IMR-90 (cell line): ENCODE measurements at regions not wholly inside any gene's neighbourhood (a gene's known extent, or its start where the extent isn't known, plus 50 kb on each side); places are given as distances from the start of the nearest gene placed in this dataset.

Experiments
- ATAC-seq: fragments of 200-7000 bp; cut with Tn5 transposase; 2 replicates; pipeline ENCODE4 v1.9.1; 2020; ENCODE audit warnings: low read depth, mild to moderate bottlenecking, moderate library complexity
- BruUV-seq: library from RNA; stranded (reverse); fragments of 400-500 nt; replicated peaks from 2 replicates; lab custom pipeline; 2021; lab: Mats Ljungman, UMichigan
- CTCF ChIA-PET: fragments of 300-600 bp; formaldehyde crosslinking; extraction: SDS; loops from one replicate; lab custom pipeline; 2021; ENCODE audit warnings: antibody characterized with exemption; lab: Yijun Ruan, JAX
- POLR2A ChIA-PET: fragments of 300-600 bp; sonication (Branson Sonifier 250); formaldehyde crosslinking; loops from one replicate; lab custom pipeline; 2022; ENCODE audit warnings: antibody characterized with exemption; ENCODE audit not compliant: unreplicated experiment; lab: Charles Lee
- DNase-seq: peaks from one replicate; pipeline ENCODE4 v3.0.0; 2013
- H2AFZ ChIP-seq: replicated peaks from 2 replicates; pipeline ENCODE3; 2013; ENCODE audit warnings: low read length, mild to moderate bottlenecking; ENCODE audit not compliant: poor library complexity
- H2AK5ac ChIP-seq: 2 replicates; pipeline ENCODE4 v1.6.1; 2013; ENCODE audit warnings: low read depth, low read length, inconsistent platforms
- H2AK9ac ChIP-seq: replicated peaks from 2 replicates; pipeline ENCODE3; 2013; ENCODE audit warnings: mild to moderate bottlenecking, low read depth, low read length, moderate library complexity; ENCODE audit not compliant: poor library complexity
- H2BK120ac ChIP-seq: 2 replicates; pipeline ENCODE4 v1.6.1; 2013; ENCODE audit warnings: low read depth, low read length, inconsistent platforms
- H2BK15ac ChIP-seq: 3 replicates; pipeline ENCODE4 v1.6.1; 2013; ENCODE audit warnings: low read depth, low read length, inconsistent platforms
- H2BK20ac ChIP-seq: 2 replicates; pipeline ENCODE4 v1.6.1; 2013; ENCODE audit warnings: low read depth, mild to moderate bottlenecking, inconsistent platforms, low read length, moderate library complexity
- H2BK5ac ChIP-seq: 2 replicates; pipeline ENCODE4 v1.6.1; 2013; ENCODE audit warnings: mild to moderate bottlenecking, low read depth, low read length, inconsistent platforms; ENCODE audit not compliant: poor library complexity, severe bottlenecking
- H3K14ac ChIP-seq: replicated peaks from 2 replicates; pipeline ENCODE4 v1.6.1; 2013; ENCODE audit warnings: low read depth, low read length, inconsistent platforms
- H3K18ac ChIP-seq: 2 replicates; pipeline ENCODE4 v1.6.1; 2013; ENCODE audit warnings: low read depth, low read length, control low read depth
- H3K23ac ChIP-seq: 2 replicates; pipeline ENCODE4 v1.6.1; 2013; ENCODE audit warnings: low read depth, low read length, inconsistent platforms
- H3K27ac ChIP-seq: 2 replicates; pipeline ENCODE4 v1.5.1; 2013; ENCODE audit warnings: mild to moderate bottlenecking, control low read depth, low read length; ENCODE audit not compliant: insufficient read depth
- H3K27me3 ChIP-seq: 2 replicates; pipeline ENCODE4 v1.6.1; 2013; ENCODE audit warnings: low read length; ENCODE audit not compliant: control insufficient read depth, insufficient read depth
- H3K36me3 ChIP-seq: 2 replicates; pipeline ENCODE4 v1.6.1; 2013; ENCODE audit warnings: low read length, mixed read lengths; ENCODE audit not compliant: control insufficient read depth, insufficient read depth
- H3K4ac ChIP-seq: 2 replicates; pipeline ENCODE4 v1.6.1; 2013; ENCODE audit warnings: low read depth, low read length, inconsistent platforms
- H3K4me1 ChIP-seq: 2 replicates; pipeline ENCODE4 v1.6.1; 2013; ENCODE audit warnings: low read length, mixed read lengths; ENCODE audit not compliant: control insufficient read depth, insufficient read depth
- H3K4me2 ChIP-seq: 2 replicates; pipeline ENCODE4 v1.6.1; 2013; ENCODE audit warnings: low read depth, mild to moderate bottlenecking, control low read depth, low read length, moderate library complexity
- H3K4me3 ChIP-seq: 2 replicates; pipeline ENCODE4 v1.5.1; 2013; ENCODE audit warnings: low read depth, mild to moderate bottlenecking, control low read depth, low read length, moderate library complexity; ENCODE audit not compliant: insufficient read depth
- H3K56ac ChIP-seq: 2 replicates; pipeline ENCODE4 v1.6.1; 2013; ENCODE audit warnings: low read length, inconsistent platforms; ENCODE audit not compliant: insufficient read depth; ENCODE audit errors: extremely low read depth
- H3K79me1 ChIP-seq, 2 experiments: 2 replicates each; pipeline ENCODE4 v1.6.1; 2013; ENCODE audit warnings: low read length in 2 of 2, inconsistent platforms in 1 of 2, low read depth in 1 of 2
- H3K9ac ChIP-seq: 2 replicates; pipeline ENCODE4 v1.6.1; 2013; ENCODE audit warnings: low read depth, low read length, control low read depth
- H3K9me1 ChIP-seq: 2 replicates; pipeline ENCODE4 v1.6.1; 2013; ENCODE audit warnings: low read length, inconsistent platforms; ENCODE audit not compliant: insufficient read depth
- H3K9me3 ChIP-seq: 2 replicates; pipeline ENCODE4 v1.6.1; 2013; ENCODE audit warnings: low read length; ENCODE audit not compliant: control insufficient read depth, insufficient read depth
- H4K20me1 ChIP-seq: 2 replicates; pipeline ENCODE4 v1.6.1; 2013; ENCODE audit warnings: low read length, inconsistent platforms; ENCODE audit not compliant: insufficient read depth
- H4K5ac ChIP-seq: 2 replicates; pipeline ENCODE4 v1.6.1; 2013; ENCODE audit warnings: mild to moderate bottlenecking, low read depth, low read length, control low read depth
- H4K8ac ChIP-seq, 2 experiments: 2 replicates each; pipeline ENCODE4 v1.6.1; 2013; ENCODE audit warnings: low read depth in 2 of 2, low read length in 2 of 2, control low read depth in 1 of 2, inconsistent platforms in 1 of 2
- H4K91ac ChIP-seq: 2 replicates; pipeline ENCODE4 v1.6.1; 2013; ENCODE audit warnings: low read depth, low read length, inconsistent platforms; ENCODE audit not compliant: insufficient read depth
- CHD1 ChIP-seq: IDR thresholded peaks from 2 replicates; pipeline ENCODE4 v1.6.1; 2012; ENCODE audit warnings: low read depth, low read length, improper control_type of control experiment
- CTCF ChIP-seq: conservative IDR thresholded peaks from 2 replicates; pipeline ENCODE4 v1.5.1; 2012; ENCODE audit warnings: mild to moderate bottlenecking, low read depth, low read length, improper control_type of control experiment
- FOS ChIP-seq: fragments of 150-350 bp; IDR thresholded peaks from 2 replicates; pipeline ENCODE4 v1.6.1; 2016; ENCODE audit warnings: low read depth, low read length
- MAFK ChIP-seq: IDR thresholded peaks from 2 replicates; pipeline ENCODE4 v1.6.1; 2012; ENCODE audit warnings: low read depth, low read length, improper control_type of control experiment
- MXI1 ChIP-seq: IDR thresholded peaks from 2 replicates; pipeline ENCODE4 v1.6.1; 2012; ENCODE audit warnings: low read depth, mild to moderate bottlenecking, low read length, moderate library complexity, borderline replicate concordance
- POLR2A ChIP-seq: IDR thresholded peaks from 2 replicates; pipeline ENCODE4 v1.6.1; 2012; ENCODE audit warnings: mild to moderate bottlenecking, low read depth, low read length
- RAD21 ChIP-seq: IDR thresholded peaks from 2 replicates; pipeline ENCODE4 v1.6.1; 2012; ENCODE audit warnings: low read length, improper control_type of control experiment
- RCOR1 ChIP-seq: IDR thresholded peaks from 2 replicates; pipeline ENCODE4 v1.6.1; 2012; ENCODE audit warnings: mild to moderate bottlenecking, low read length, improper control_type of control experiment; ENCODE audit not compliant: insufficient replicate concordance
- WGBS, 2 experiments: methylation state at CpG; one replicate each; pipeline versions ENCODE4 v1.1.5 to v1.1.7; 2013; ENCODE audit warnings: missing lambda C conversion rate in 2 of 2; ENCODE audit not compliant: insufficient read length in 1 of 2; ENCODE audit errors: extremely low coverage in 2 of 2; 5-methylcytosine and 5-hydroxymethylcytosine counted together
- dilution Hi-C: fragments of 300-500 bp; cut with HindIII; formaldehyde crosslinking; loops from one replicate; pipeline ENCODE4 v1.14.3; 2018; ENCODE audit warnings: low sequenced_read_pairs; ENCODE audit not compliant: unreplicated experiment
- in situ Hi-C: fragments of 300-500 bp; cut with MboI; formaldehyde crosslinking; loops from 3 replicates; pipeline ENCODE4 v1.14.3; 2019; ENCODE audit warnings: low sequenced_read_pairs, inconsistent platforms, mixed read lengths
- intact Hi-C: fragments of 100-400 bp; cut with micrococcal nuclease; formaldehyde crosslinking; loops from 2 replicates; pipeline ENCODE4 v1.10.0; 2022

GRCh38 chr15:62708470-62708869, 334.1 kb upstream of the TPM1 start:
- Histone ChIP-seq H3K56ac (no peak overlapping the region), H3K79me1 (no peaks in the 10 kb centered on the region), H3K4me3 (no peak overlapping the region), H2AK9ac (no peak overlapping the region), H3K4me1 (no peaks in the 10 kb centered on the region; the same call in 1 of the 2 replicates), H2BK120ac (no peak overlapping the region), H3K14ac (no peak overlapping the region), H3K9me3 (no peaks in the 10 kb centered on the region), H3K4ac (no peak overlapping the region), H3K23ac (no peak overlapping the region), H2BK15ac (no peak overlapping the region), H2AK5ac (no peak overlapping the region), H2BK5ac (no peak overlapping the region), H3K4me2 (no peak overlapping the region), H2AFZ (no peak overlapping the region), H2BK20ac (no peak overlapping the region), H3K9me1 (no peaks in the 10 kb centered on the region), H3K9ac (no peak overlapping the region), H3K18ac (no peak overlapping the region), H3K27ac (no peak overlapping the region), H4K5ac (no peak overlapping the region), H4K20me1 (no peaks in the 10 kb centered on the region), H4K91ac (no peak overlapping the region; the same call in 1 of the 2 replicates), H3K36me3 (peaks cover 11% of the 10 kb centered on the region), H4K8ac (no peak overlapping the region), H3K27me3 (no peaks in the 10 kb centered on the region)
- no peak for TF ChIP-seq FOS
- TF ChIP-seq CTCF = no peak
- no peak for TF ChIP-seq POLR2A
- no peak for TF ChIP-seq CHD1
- TF ChIP-seq RCOR1 = no peak
- TF ChIP-seq MAFK = no peak
- TF ChIP-seq RAD21 = no peak
- TF ChIP-seq MXI1 = no peak
- no TSS peak for BruUV-seq
- ATAC-seq = no peak
- DNase-seq = no peak
- dilution Hi-C loops = no loop called here
- in situ Hi-C loops = no loop called here
- 92% methylated on average over 8 of the region's 16 CpGs; no CpG with 5 or more reads in 1 of the 2 experiments for WGBS, 2 experiments
- CTCF ChIA-PET = no interaction called here
- POLR2A ChIA-PET = no interaction called here
- intact Hi-C loops = no loop called here
